Neural crest cell (in vitro differentiated cells): ENCODE measurements at regions not wholly inside any gene's neighbourhood (a gene's known extent, or its start where the extent isn't known, plus 50 kb on each side); places are given as distances from the start of the nearest gene placed in this dataset.
"Not testable (repeated sequence)": the region's sequence is repeated elsewhere in the genome, so short reads cannot be mapped to it uniquely, and the experiment has no call there.

Experiments used
- DNase-seq: peaks from one replicate; pipeline ENCODE4 v3.0.0; 2021; ENCODE audit warnings: low read depth, mixed read lengths, low spot score
- H3K27ac Mint-ChIP-seq: one replicate; pipeline ENCODE4 v1.8.0; 2021; ENCODE audit warnings: mild to moderate bottlenecking, mixed read lengths; ENCODE audit not compliant: unreplicated experiment
- H3K27me3 Mint-ChIP-seq: 2 replicates; pipeline ENCODE4 v1.8.0; 2021; ENCODE audit warnings: low read depth, mild to moderate bottlenecking, mixed read lengths
- H3K36me3 Mint-ChIP-seq: 2 replicates; pipeline ENCODE4 v1.8.0; 2021; ENCODE audit warnings: low read depth, mild to moderate bottlenecking, mixed read lengths
- H3K4me1 Mint-ChIP-seq: 2 replicates; pipeline ENCODE4 v1.8.0; 2021; ENCODE audit warnings: mixed read lengths
- H3K4me3 Mint-ChIP-seq: one replicate; pipeline ENCODE4 v1.8.0; 2021; ENCODE audit warnings: mild to moderate bottlenecking, mixed read lengths
- H3K9me3 Mint-ChIP-seq: 2 replicates; pipeline ENCODE4 v1.8.0; 2021; ENCODE audit warnings: mixed read lengths
- TF ChIP-seq, protein P1 (sequence below): fragments of 200-600 bp; sonication (generic); conservative IDR thresholded peaks from 2 replicates; pipeline ENCODE4 v1.5.0; 2021; ENCODE audit warnings: antibody characterized with exemption, mild to moderate bottlenecking

DNA sequence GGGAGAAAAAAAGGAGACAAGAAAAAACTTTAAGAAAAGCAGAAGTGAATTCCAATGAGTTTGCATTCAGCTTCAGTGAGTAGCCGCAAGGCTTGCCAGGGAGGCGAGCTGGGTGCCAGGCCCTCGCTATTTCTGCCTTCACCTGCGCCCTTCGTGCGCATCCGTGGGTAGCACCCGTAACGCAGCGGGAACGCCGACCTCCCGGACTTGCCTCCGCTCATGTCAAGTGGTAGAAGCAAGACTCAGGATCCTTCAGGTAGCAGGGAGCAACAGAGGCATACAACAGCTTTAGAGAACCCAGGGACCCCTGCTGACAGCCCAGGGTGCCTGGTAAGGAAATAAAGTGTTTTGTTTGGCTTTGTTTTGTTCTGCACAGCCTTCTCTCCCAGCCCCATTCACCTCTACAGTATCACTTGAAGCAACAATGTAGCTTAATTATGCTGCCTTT lies 140.0 kb upstream of the BCOR start:
- no peak overlapping the region for H3K4me3 Mint-ChIP-seq
- peaks cover 10% of the 10 kb centered on the region for H3K4me1 Mint-ChIP-seq
- TF ChIP-seq, protein P1, sequence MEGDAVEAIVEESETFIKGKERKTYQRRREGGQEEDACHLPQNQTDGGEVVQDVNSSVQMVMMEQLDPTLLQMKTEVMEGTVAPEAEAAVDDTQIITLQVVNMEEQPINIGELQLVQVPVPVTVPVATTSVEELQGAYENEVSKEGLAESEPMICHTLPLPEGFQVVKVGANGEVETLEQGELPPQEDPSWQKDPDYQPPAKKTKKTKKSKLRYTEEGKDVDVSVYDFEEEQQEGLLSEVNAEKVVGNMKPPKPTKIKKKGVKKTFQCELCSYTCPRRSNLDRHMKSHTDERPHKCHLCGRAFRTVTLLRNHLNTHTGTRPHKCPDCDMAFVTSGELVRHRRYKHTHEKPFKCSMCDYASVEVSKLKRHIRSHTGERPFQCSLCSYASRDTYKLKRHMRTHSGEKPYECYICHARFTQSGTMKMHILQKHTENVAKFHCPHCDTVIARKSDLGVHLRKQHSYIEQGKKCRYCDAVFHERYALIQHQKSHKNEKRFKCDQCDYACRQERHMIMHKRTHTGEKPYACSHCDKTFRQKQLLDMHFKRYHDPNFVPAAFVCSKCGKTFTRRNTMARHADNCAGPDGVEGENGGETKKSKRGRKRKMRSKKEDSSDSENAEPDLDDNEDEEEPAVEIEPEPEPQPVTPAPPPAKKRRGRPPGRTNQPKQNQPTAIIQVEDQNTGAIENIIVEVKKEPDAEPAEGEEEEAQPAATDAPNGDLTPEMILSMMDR: no peak
- H3K36me3 Mint-ChIP-seq: no peaks in the 10 kb centered on the region
- DNase-seq: no peak
- no peak overlapping the region for H3K27ac Mint-ChIP-seq
- no peaks in the 10 kb centered on the region for H3K9me3 Mint-ChIP-seq
- no peaks in the 10 kb centered on the region for H3K27me3 Mint-ChIP-seq

DNA sequence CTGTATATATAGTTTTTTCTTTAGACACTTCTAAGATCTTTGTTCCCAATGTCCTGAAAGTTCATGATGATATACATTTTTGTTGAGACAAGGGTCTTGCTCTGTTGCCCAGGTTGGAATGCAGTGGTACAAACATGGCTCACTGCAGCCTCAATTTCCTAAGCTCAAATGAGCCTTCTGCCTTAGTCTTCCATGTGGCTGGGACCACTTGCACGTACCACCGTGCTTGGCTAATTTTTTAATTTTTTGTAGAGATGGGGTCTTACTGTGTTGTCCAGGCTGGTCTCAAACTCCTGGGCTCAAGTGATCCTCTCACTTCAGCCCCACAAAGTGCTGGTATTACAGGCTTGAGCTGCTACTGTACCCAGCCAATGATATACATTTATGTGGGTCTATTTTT lies 132.9 kb upstream of the BCOR start:
- Mint-ChIP-seq H3K27ac (no peak overlapping the region), H3K4me1 (no peaks in the 10 kb centered on the region), H3K27me3 (no peaks in the 10 kb centered on the region), H3K9me3 (peaks cover 3% of the 10 kb centered on the region), H3K36me3 (no peaks in the 10 kb centered on the region), H3K4me3 (no peak overlapping the region)
- DNase-seq: no peak
- TF ChIP-seq, protein P1: no peak

DNA sequence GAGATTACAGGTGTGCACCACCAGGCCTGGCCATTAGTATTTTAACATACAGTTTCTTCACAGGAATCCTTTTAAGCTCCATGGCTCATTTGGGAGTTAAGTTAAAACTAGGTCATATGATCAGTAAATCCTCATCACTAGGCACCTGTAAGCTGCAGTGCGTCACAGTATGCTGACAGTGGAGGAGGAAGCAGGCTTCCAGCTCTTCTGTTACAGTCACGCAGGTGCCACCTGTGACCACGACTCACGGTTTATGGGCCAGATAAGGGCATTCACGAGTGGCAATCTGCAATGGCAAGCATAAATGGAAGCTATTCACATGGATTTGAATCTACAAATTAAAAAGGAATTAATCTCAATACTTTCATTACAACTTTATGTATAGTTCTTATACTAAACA lies 129.4 kb upstream of the BCOR start:
- DNase-seq: no peak
- Mint-ChIP-seq H3K4me3 (no peak overlapping the region), H3K27me3 (no peaks in the 10 kb centered on the region), H3K9me3 (peaks cover 3% of the 10 kb centered on the region), H3K4me1 (no peaks in the 10 kb centered on the region), H3K36me3 (no peaks in the 10 kb centered on the region), H3K27ac (no peak overlapping the region)
- TF ChIP-seq, protein P1: no peak

DNA sequence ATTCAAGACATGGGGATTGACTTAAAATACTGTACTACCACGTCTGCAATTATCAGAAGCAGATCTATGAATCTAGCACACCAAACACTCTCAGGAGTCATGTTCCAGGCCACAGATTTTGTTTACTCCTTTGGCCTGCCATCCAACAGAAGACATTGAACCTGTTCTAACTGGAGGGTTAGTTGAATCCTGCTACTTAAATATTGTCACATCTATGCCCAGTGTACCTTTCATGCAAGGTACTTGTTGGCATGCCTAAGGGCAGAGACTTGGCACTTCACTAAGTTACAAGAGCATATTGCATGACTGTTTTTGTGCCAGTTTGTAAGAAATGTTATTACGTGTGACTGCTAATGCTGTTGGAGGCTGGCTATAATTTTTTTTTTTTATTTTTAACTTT lies 126.9 kb upstream of the BCOR start:
- no peaks in the 10 kb centered on the region for H3K27me3 Mint-ChIP-seq
- no peaks in the 10 kb centered on the region for H3K36me3 Mint-ChIP-seq
- H3K4me3 Mint-ChIP-seq: no peak overlapping the region
- no peak for DNase-seq
- TF ChIP-seq, protein P1: no peak
- no peak overlapping the region for H3K27ac Mint-ChIP-seq
- H3K9me3 Mint-ChIP-seq: peaks cover 6% of the 10 kb centered on the region
- no peaks in the 10 kb centered on the region for H3K4me1 Mint-ChIP-seq

DNA sequence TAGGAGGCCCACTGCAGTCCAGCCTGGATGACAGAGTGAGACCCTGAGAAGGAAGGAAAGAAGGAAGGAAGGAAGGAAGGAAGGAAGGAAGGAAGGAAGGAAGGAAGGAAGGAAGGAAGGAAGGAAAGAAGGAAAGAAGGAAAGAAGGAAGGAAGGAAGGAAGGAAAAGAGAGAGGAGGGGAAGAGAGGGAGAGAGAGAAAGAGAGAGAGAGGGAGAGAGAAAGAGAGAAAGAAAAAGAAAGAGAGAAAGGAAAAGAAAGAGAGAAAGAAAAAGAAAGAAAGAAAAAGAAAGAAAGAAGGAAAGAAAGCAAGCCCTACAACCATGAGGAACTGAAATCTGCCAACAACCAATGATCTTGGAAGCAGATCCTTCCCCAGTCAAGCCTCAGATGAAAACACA lies 124.9 kb upstream of the BCOR start:
- not testable (repeated sequence) for H3K4me3 Mint-ChIP-seq, DNase-seq, H3K9me3 Mint-ChIP-seq, H3K4me1 Mint-ChIP-seq, H3K36me3 Mint-ChIP-seq, H3K27ac Mint-ChIP-seq, H3K27me3 Mint-ChIP-seq

DNA sequence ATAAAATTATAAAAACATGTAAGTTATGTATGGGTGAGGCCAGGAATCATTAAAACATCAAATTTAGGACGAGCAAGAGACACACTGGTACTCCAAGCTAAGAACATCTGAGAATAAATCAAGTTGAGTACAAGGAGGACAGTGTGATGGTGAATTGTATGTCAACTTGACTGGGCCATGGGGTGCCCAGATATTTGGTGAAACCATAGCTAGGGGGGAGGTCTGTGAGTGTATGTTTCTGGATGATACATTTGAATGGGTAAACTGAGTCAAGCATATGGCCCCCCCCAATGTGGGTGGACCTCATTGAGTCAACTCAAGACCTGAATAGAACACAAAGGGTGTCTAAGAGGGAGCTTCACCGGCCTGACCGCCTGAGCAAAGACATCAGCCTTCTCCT lies 115.3 kb upstream of the BCOR start:
- Mint-ChIP-seq H3K9me3 (peaks cover 6% of the 10 kb centered on the region), H3K36me3 (peaks cover 4% of the 10 kb centered on the region), H3K4me3 (no peak overlapping the region), H3K27ac (no peak overlapping the region), H3K4me1 (peaks cover 7% of the 10 kb centered on the region), H3K27me3 (no peaks in the 10 kb centered on the region)
- TF ChIP-seq, protein P1: no peak
- DNase-seq: no peak
